ENCODE measurements at regions not wholly inside any gene's neighbourhood (a gene's known extent, or its start where the extent isn't known, plus 50 kb on each side); places are given as distances from the start of the nearest gene placed in this dataset.

- TF ChIP-seq, protein P1, sequence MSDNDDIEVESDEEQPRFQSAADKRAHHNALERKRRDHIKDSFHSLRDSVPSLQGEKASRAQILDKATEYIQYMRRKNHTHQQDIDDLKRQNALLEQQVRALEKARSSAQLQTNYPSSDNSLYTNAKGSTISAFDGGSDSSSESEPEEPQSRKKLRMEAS (IDR thresholded peaks at IDR 0.05) = no peak
- TF ChIP-seq, protein P2, sequence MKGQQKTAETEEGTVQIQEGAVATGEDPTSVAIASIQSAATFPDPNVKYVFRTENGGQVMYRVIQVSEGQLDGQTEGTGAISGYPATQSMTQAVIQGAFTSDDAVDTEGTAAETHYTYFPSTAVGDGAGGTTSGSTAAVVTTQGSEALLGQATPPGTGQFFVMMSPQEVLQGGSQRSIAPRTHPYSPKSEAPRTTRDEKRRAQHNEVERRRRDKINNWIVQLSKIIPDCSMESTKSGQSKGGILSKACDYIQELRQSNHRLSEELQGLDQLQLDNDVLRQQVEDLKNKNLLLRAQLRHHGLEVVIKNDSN (IDR thresholded peaks at IDR 0.05) = no peak
- TF ChIP-seq TAF1 (IDR thresholded peaks at IDR 0.05; ENCODE audit: low read depth) (no peak), YY1 (IDR thresholded peaks at IDR 0.05; ENCODE audit: low read depth) (no peak), EP300 (IDR thresholded peaks at IDR 0.05; ENCODE audit: borderline replicate concordance) (no peak), NFIC (IDR thresholded peaks at IDR 0.05) (no peak), TCF12 (IDR thresholded peaks at IDR 0.05; ENCODE audit: low read depth) (no peak), TEAD4 (IDR thresholded peaks at IDR 0.05) (no peak), CEBPB (IDR thresholded peaks at IDR 0.05) (no peak), FOXM1 (IDR thresholded peaks at IDR 0.05; ENCODE audit: borderline replicate concordance, low read depth) (no peak), ZBTB7A (IDR thresholded peaks at IDR 0.05; ENCODE audit: low read depth) (no peak), EGR1 (IDR thresholded peaks at IDR 0.05) (no peak)
- TF ChIP-seq, protein P3, sequence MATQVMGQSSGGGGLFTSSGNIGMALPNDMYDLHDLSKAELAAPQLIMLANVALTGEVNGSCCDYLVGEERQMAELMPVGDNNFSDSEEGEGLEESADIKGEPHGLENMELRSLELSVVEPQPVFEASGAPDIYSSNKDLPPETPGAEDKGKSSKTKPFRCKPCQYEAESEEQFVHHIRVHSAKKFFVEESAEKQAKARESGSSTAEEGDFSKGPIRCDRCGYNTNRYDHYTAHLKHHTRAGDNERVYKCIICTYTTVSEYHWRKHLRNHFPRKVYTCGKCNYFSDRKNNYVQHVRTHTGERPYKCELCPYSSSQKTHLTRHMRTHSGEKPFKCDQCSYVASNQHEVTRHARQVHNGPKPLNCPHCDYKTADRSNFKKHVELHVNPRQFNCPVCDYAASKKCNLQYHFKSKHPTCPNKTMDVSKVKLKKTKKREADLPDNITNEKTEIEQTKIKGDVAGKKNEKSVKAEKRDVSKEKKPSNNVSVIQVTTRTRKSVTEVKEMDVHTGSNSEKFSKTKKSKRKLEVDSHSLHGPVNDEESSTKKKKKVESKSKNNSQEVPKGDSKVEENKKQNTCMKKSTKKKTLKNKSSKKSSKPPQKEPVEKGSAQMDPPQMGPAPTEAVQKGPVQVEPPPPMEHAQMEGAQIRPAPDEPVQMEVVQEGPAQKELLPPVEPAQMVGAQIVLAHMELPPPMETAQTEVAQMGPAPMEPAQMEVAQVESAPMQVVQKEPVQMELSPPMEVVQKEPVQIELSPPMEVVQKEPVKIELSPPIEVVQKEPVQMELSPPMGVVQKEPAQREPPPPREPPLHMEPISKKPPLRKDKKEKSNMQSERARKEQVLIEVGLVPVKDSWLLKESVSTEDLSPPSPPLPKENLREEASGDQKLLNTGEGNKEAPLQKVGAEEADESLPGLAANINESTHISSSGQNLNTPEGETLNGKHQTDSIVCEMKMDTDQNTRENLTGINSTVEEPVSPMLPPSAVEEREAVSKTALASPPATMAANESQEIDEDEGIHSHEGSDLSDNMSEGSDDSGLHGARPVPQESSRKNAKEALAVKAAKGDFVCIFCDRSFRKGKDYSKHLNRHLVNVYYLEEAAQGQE (IDR thresholded peaks at IDR 0.05; ENCODE audit: low read depth) = no peak
Observed at GRCh38 chr15:91632981-91633380, 220.5 kb upstream of the SLCO3A1 start.

DNA sequence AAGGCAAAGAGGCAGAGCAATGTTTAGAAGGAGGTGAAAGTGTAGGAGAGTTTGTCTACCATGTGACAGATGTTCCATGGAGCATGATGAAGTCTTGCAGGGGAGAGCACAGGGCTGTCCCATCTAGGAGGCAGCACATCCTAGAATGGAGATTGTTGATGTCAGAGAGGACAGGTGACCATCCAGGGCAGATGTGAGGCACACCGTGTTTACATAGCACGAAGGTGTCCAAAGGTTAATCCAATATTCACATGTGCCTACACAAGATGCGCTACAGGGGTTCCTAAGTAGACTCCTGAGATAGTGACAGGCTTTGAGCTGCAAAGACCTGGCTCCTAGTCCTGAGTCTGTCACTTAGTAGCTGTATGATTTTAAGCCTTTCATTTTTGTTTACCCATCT, 219.3 kb upstream of the SLCO3A1 start:
- TF ChIP-seq TEAD4 (IDR thresholded peaks at IDR 0.05) = no peak
- no peak for TF ChIP-seq ZBTB7A (IDR thresholded peaks at IDR 0.05; ENCODE audit: low read depth)
- TF ChIP-seq EP300 (IDR thresholded peaks at IDR 0.05; ENCODE audit: borderline replicate concordance) = no peak
- no peak for TF ChIP-seq TCF12 (IDR thresholded peaks at IDR 0.05; ENCODE audit: low read depth)
- no peak for TF ChIP-seq EGR1 (IDR thresholded peaks at IDR 0.05)
- TF ChIP-seq, protein P2 (IDR thresholded peaks at IDR 0.05) = no peak
- TF ChIP-seq, protein P1 (IDR thresholded peaks at IDR 0.05) = no peak
- no peak for TF ChIP-seq CEBPB (IDR thresholded peaks at IDR 0.05)
- TF ChIP-seq RAD21 (IDR thresholded peaks at IDR 0.05; ENCODE audit: low read depth) = no peak
- TF ChIP-seq, protein P3 (IDR thresholded peaks at IDR 0.05; ENCODE audit: low read depth) = no peak
- no peak for TF ChIP-seq YY1 (IDR thresholded peaks at IDR 0.05; ENCODE audit: low read depth)
- no peak for TF ChIP-seq NFIC (IDR thresholded peaks at IDR 0.05)

DNA sequence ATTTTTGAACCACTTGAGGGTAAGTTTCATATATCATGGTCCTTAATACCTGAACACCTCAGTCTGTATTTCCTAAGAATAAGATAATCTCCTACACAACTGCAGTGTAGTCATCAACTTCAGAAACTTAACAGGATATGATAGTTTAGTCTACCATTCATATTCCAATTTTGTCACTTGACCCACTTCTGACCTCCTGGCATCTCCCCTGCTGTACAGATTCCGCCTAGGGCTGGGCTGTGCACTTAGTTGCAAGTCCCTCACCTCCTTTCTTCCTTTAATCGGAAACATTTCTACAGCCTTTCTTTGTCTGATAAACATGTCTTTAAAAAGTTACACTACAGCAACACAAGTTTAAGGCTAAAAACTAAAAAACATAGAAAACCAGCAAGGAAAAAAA, 218.4 kb upstream of the SLCO3A1 start:
- TF ChIP-seq RAD21 (IDR thresholded peaks at IDR 0.05; ENCODE audit: low read depth) (no peak), NFIC (IDR thresholded peaks at IDR 0.05) (no peak), EP300 (IDR thresholded peaks at IDR 0.05; ENCODE audit: borderline replicate concordance) (no peak), FOXM1 (IDR thresholded peaks at IDR 0.05; ENCODE audit: borderline replicate concordance, low read depth) (no peak), TCF12 (IDR thresholded peaks at IDR 0.05; ENCODE audit: low read depth) (no peak), TEAD4 (IDR thresholded peaks at IDR 0.05) (no peak), ZBTB7A (IDR thresholded peaks at IDR 0.05; ENCODE audit: low read depth) (no peak), TAF1 (IDR thresholded peaks at IDR 0.05; ENCODE audit: low read depth) (no peak)
- TF ChIP-seq, protein P1 (IDR thresholded peaks at IDR 0.05) = no peak
- TF ChIP-seq, protein P3 (IDR thresholded peaks at IDR 0.05; ENCODE audit: low read depth) = no peak
- TF ChIP-seq, protein P2 (IDR thresholded peaks at IDR 0.05) = no peak

GRCh38 chr15:91635641-91636040, 217.9 kb upstream of the SLCO3A1 start:
- TF ChIP-seq CEBPB (IDR thresholded peaks at IDR 0.05) = no peak
- no peak for TF ChIP-seq YY1 (IDR thresholded peaks at IDR 0.05; ENCODE audit: low read depth)
- no peak for TF ChIP-seq CREB1 (IDR thresholded peaks at IDR 0.05; ENCODE audit: low read depth)
- TF ChIP-seq, protein P1 (IDR thresholded peaks at IDR 0.05) = no peak
- no peak for TF ChIP-seq TAF1 (IDR thresholded peaks at IDR 0.05; ENCODE audit: low read depth)
- no peak for TF ChIP-seq EGR1 (IDR thresholded peaks at IDR 0.05)
- no peak for TF ChIP-seq NFIC (IDR thresholded peaks at IDR 0.05)
- TF ChIP-seq RAD21 (IDR thresholded peaks at IDR 0.05; ENCODE audit: low read depth) = no peak
- no peak for TF ChIP-seq EP300 (IDR thresholded peaks at IDR 0.05; ENCODE audit: borderline replicate concordance)
- no peak for TF ChIP-seq TEAD4 (IDR thresholded peaks at IDR 0.05)
- no peak for TF ChIP-seq ZBTB7A (IDR thresholded peaks at IDR 0.05; ENCODE audit: low read depth)
- TF ChIP-seq, protein P3 (IDR thresholded peaks at IDR 0.05; ENCODE audit: low read depth) = no peak
- TF ChIP-seq, protein P2 (IDR thresholded peaks at IDR 0.05) = no peak
- TF ChIP-seq TCF12 (IDR thresholded peaks at IDR 0.05; ENCODE audit: low read depth) = no peak
- TF ChIP-seq FOXM1 (IDR thresholded peaks at IDR 0.05; ENCODE audit: borderline replicate concordance, low read depth) = no peak
